Aorta (tissue), 5 donors: ENCODE measurements at regions not wholly inside any gene's neighbourhood (a gene's known extent, or its start where the extent isn't known, plus 50 kb on each side); places are given as distances from the start of the nearest gene placed in this dataset.

Source experiments
- ATAC-seq: fragments of 200-7000 bp; cut with Tn5 transposase; one replicate; pipeline ENCODE4 v1.9.1; 2022; ENCODE audit warnings: moderate library complexity; ENCODE audit not compliant: low FRiP score
- DNase-seq, 2 donors: peaks; one replicate each; pipeline ENCODE4 v3.0.0-alpha.2; 2020
- H3K27ac ChIP-seq, 2 donors: one replicate each; pipeline ENCODE4 v1.5.1; 2013; ENCODE audit warnings: low read length in 2 of 2, mild to moderate bottlenecking in 2 of 2, moderate library complexity in 2 of 2, control low read depth in 1 of 2, inconsistent platforms in 1 of 2, low read depth in 1 of 2
- H3K27me3 ChIP-seq, 2 donors: one replicate each; pipeline ENCODE4 v1.6.1; 2013; ENCODE audit warnings: control low read depth in 1 of 2, low read length in 1 of 2, mild to moderate bottlenecking in 1 of 2, moderate library complexity in 1 of 2; ENCODE audit not compliant: insufficient read depth in 2 of 2, control insufficient read depth in 1 of 2
- H3K36me3 ChIP-seq, 2 donors: one replicate each; pipeline ENCODE4 v1.6.1; 2013; ENCODE audit warnings: control low read depth in 1 of 2, low read length in 1 of 2, mild to moderate bottlenecking in 1 of 2; ENCODE audit not compliant: insufficient read depth in 2 of 2, control insufficient read depth in 1 of 2
- H3K4me1 ChIP-seq, 2 donors: one replicate each; pipeline ENCODE4 v1.6.1; 2013; ENCODE audit warnings: low read length in 2 of 2, control low read depth in 1 of 2, mild to moderate bottlenecking in 1 of 2, moderate library complexity in 1 of 2; ENCODE audit not compliant: insufficient read depth in 2 of 2, control insufficient read depth in 1 of 2
- H3K4me3 ChIP-seq, 2 donors: one replicate each; pipeline ENCODE4 v1.5.1; 2013; ENCODE audit warnings: low read length in 2 of 2, control low read depth in 1 of 2, mild to moderate bottlenecking in 1 of 2
- H3K9me3 ChIP-seq: one replicate; pipeline ENCODE4 v1.6.1; 2013; ENCODE audit warnings: mild to moderate bottlenecking, low read length; ENCODE audit not compliant: control insufficient read depth
- WGBS, 2 donors: extraction: QIAGEN DNeasy Blood & Tissue Kit; methylation state at CpG; one replicate each; pipeline ENCODE4 v1.1.7; 2013; 5-methylcytosine and 5-hydroxymethylcytosine counted together
- intact Hi-C, 2 donors: fragments of 100-400 bp; cut with DNase I; formaldehyde crosslinking; loops; one replicate each; pipeline versions ENCODE4 v1.14.2 to v1.15.0; 2022
- donor health status: healthy with polysubstance abuse.
- donor health status: Bipolar disorder and iron deficiency.
- donor health status: DM: no; HTN: no; CAD: no.
- donor health status: DM: no; HTN: no; CAD: no.
- donor health status: DM: yes; HTN: yes; CAD: no.

GRCh38 chr11:116406042-116406441 lies 366.7 kb downstream of the BUD13 start:
- intact Hi-C loops: no loop called here

GRCh38 chr11:116404462-116404798 lies 368.4 kb downstream of the BUD13 start:
- peaks cover 0 to 2% of the 10 kb centered on the region in 2 donors for H3K27me3 ChIP-seq
- DNase-seq (no peak), ATAC-seq (no peak)
- H3K9me3 ChIP-seq: no peaks in the 10 kb centered on the region
- H3K4me3 ChIP-seq: no peak overlapping the region
- H3K27ac ChIP-seq: no peak overlapping the region
- H3K4me1 ChIP-seq: no peaks in the 10 kb centered on the region
- intact Hi-C loops: no loop called here
- H3K36me3 ChIP-seq: no peaks in the 10 kb centered on the region
- 62 to 73% methylated on average over 3 of the region's 3 CpGs for WGBS, 2 donors

More at GRCh38 chr11:116406042-116406441, 366.7 kb downstream of the BUD13 start:
- Histone ChIP-seq H3K9me3 (no peaks in the 10 kb centered on the region), H3K4me3 (no peak overlapping the region), H3K27me3 (peaks cover 0 to 2% of the 10 kb centered on the region in 2 donors), H3K4me1 (no peaks in the 10 kb centered on the region), H3K27ac (no peak overlapping the region), H3K36me3 (no peaks in the 10 kb centered on the region)
- DNase-seq: no peak
- no peak for ATAC-seq
- 37 to 44% methylated on average over 1 of the region's 1 CpG for WGBS, 2 donors

GRCh38 chr11:116403794-116404461 lies 368.9 kb downstream of the BUD13 start:
- H3K27ac ChIP-seq: no peak overlapping the region
- peaks cover 0 to 2% of the 10 kb centered on the region in 2 donors for H3K27me3 ChIP-seq
- H3K36me3 ChIP-seq: no peaks in the 10 kb centered on the region
- intact Hi-C loops: no loop called here
- no peak overlapping the region for H3K4me3 ChIP-seq
- DNase-seq (no peak), ATAC-seq (no peak)
- H3K9me3 ChIP-seq: no peaks in the 10 kb centered on the region
- no peaks in the 10 kb centered on the region for H3K4me1 ChIP-seq
- 35 to 38% methylated on average over 4 of the region's 4 CpGs for WGBS, 2 donors

GRCh38 chr11:116400081-116400480 lies 372.7 kb downstream of the BUD13 start:
- Histone ChIP-seq H3K27ac (no peak overlapping the region), H3K4me3 (no peak overlapping the region), H3K9me3 (no peaks in the 10 kb centered on the region), H3K4me1 (no peaks in the 10 kb centered on the region), H3K36me3 (no peaks in the 10 kb centered on the region), H3K27me3 (no peaks in the 10 kb centered on the region)
- intact Hi-C loops: no loop called here
- no peak for DNase-seq
- 58 to 63% methylated on average over 5 of the region's 5 CpGs for whole genome bisulfite sequencing, 2 donors
- no peak for ATAC-seq

GRCh38 chr11:116397602-116398084 lies 375.1 kb downstream of the BUD13 start:
- no peak for DNase-seq

GRCh38 chr11:116396331-116396730 lies 376.5 kb downstream of the BUD13 start:
- Histone ChIP-seq H3K27me3 (no peaks in the 10 kb centered on the region), H3K4me1 (no peaks in the 10 kb centered on the region), H3K4me3 (no peak overlapping the region), H3K36me3 (no peaks in the 10 kb centered on the region), H3K27ac (no peak overlapping the region), H3K9me3 (peaks cover 6% of the 10 kb centered on the region)
- DNase-seq: no peak
- WGBS, 2 donors: 41 to 42% methylated on average over 2 of the region's 2 CpGs
- no peak for ATAC-seq
- intact Hi-C loops: no loop called here

More at GRCh38 chr11:116397602-116398084, 375.1 kb downstream of the BUD13 start:
- WGBS, 2 donors: 60 to 65% methylated on average over 4 of the region's 4 CpGs
- Histone ChIP-seq H3K4me1 (no peaks in the 10 kb centered on the region), H3K4me3 (no peak overlapping the region), H3K27ac (no peak overlapping the region), H3K9me3 (peaks cover 6% of the 10 kb centered on the region), H3K27me3 (no peaks in the 10 kb centered on the region), H3K36me3 (no peaks in the 10 kb centered on the region)
- no peak for ATAC-seq
- intact Hi-C loops: no loop called here

- no peak overlapping the region for H3K4me3 ChIP-seq
- intact Hi-C loops: no loop called here
Measured at GRCh38 chr11:116394022-116394421, 378.8 kb downstream of the BUD13 start.

GRCh38 chr11:116390963-116391362 lies 381.8 kb downstream of the BUD13 start:
- Histone ChIP-seq H3K4me1 (no peaks in the 10 kb centered on the region), H3K9me3 (peaks cover 6% of the 10 kb centered on the region), H3K36me3 (no peaks in the 10 kb centered on the region), H3K27ac (no peak overlapping the region), H3K4me3 (no peak overlapping the region), H3K27me3 (no peaks in the 10 kb centered on the region)
- WGBS, 2 donors: 65 to 73% methylated on average over 3 of the region's 3 CpGs
- no peak for ATAC-seq
- intact Hi-C loops: no loop called here
- DNase-seq: no peak

More at GRCh38 chr11:116394022-116394421, 378.8 kb downstream of the BUD13 start:
- Histone ChIP-seq H3K4me1 (no peaks in the 10 kb centered on the region), H3K9me3 (peaks cover 6% of the 10 kb centered on the region), H3K27me3 (no peaks in the 10 kb centered on the region), H3K36me3 (no peaks in the 10 kb centered on the region), H3K27ac (no peak overlapping the region)
- DNase-seq (no peak), ATAC-seq (no peak)
- WGBS, 2 donors: 47 to 68% methylated on average over 3 of the region's 3 CpGs

GRCh38 chr11:116388146-116388545 lies 384.6 kb downstream of the BUD13 start:
- no peaks in the 10 kb centered on the region for H3K27me3 ChIP-seq
- WGBS, 2 donors: 82 to 94% methylated on average over 1 of the region's 1 CpG

More at GRCh38 chr11:116388146-116388545, 384.6 kb downstream of the BUD13 start:
- Histone ChIP-seq H3K9me3 (no peaks in the 10 kb centered on the region), H3K27ac (no peak overlapping the region), H3K36me3 (no peaks in the 10 kb centered on the region), H3K4me3 (no peak overlapping the region), H3K4me1 (no peaks in the 10 kb centered on the region)
- intact Hi-C loops: no loop called here
- ATAC-seq (no peak), DNase-seq (no peak)
